HG03135 (cell line): ENCODE measurements at regions not wholly inside any gene's neighbourhood (a gene's known extent, or its start where the extent isn't known, plus 50 kb on each side); places are given as distances from the start of the nearest gene placed in this dataset.

Experiments
- ATAC-seq: cut with Tn5 transposase; IDR thresholded peaks from one replicate; pipeline ENCODE4 v1.9.1; 2021; ENCODE audit warnings: mild to moderate bottlenecking, moderate library complexity; ENCODE audit not compliant: unreplicated experiment

DNA sequence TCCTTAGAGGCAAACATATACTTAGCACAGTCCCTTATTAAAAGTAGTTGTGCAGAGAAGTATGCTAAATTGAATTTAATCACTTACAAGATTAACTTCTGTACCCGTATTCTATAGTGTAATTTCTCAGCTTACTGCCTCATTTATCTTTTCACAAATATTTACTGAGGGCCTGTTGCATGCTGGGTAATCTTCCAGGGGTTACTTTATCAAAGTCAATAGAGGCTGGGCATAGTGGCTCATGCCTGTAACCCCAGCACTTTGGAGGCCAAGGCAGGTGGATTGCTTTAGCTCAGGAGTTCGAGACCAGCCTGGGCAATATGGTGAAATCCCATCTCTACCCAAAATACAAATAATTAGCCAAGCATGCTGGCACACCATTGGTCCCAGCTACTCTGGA lies 111.7 kb upstream of the RAB27B start:
- no peak for ATAC-seq

DNA sequence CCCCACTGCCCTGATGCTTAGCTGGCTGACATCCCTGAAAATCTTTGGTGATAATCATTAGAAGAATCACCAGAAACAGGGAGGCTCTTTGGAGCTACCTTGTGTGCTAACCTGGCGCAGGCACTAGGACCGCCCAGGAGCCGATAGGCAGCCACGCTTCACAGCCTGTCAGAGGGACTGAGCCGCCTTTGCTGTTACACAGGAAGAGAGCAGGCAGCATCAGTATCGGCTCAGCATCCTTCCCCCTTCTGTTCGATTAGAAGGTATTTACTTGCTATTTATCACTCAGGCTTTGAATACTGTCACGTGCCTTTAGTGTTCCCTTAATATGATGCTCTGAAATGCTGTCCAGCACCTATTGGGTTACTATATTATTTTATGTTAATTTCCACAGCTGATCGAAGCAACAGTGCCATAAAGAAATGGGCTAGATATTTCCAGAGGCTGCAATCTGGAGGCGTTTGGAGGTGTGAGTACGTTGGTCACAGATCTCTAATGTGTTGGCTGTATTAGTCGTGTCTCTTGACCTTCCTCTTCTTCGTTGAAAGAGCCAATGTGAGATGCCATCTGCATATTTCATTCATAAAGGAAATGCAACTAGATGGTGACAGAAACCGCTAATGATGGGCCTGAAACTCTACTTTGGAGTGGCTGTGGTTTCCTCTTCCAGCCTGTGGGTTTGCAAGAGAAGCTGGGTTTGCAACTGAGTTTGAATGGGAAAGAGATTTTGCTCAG lies 110.4 kb upstream of the RAB27B start:
- ATAC-seq: peak; percentile 85

DNA sequence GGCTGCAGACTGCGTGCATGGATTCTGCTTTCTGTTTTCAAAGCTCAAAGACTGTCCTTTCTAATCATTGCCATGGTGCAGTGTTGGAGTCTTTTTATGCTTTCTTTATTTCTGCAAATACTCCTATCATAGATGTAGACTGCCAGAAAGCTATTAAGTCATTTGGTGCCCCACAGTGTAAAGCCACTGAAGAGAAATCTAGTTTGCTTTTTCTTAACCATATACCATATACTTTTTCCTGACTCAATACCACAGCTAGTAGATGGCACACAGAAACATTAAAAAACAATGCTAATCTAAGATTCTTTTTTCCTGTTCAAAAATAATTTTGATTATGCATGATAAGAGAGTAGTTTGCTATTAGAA lies 109.9 kb upstream of the RAB27B start:
- ATAC-seq: no peak

DNA sequence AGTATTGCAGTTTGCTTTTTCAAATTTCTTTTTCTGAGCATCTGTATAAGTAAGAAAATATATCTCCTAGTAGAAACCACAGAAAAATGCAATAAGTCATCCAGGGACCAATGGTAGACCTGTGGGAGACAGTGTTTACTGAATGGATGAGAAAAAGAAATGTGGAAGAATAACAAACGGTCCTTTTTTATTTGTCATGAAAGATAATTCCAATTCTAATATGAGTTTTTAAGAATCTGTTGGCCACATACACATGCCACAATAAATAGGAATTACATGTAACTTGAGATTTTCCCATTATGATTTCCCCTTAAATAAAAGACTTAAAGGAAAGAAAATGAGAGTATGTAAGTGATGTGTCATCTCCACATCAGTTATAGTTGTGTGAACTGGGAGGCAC lies 107.7 kb upstream of the RAB27B start:
- ATAC-seq: no peak

DNA sequence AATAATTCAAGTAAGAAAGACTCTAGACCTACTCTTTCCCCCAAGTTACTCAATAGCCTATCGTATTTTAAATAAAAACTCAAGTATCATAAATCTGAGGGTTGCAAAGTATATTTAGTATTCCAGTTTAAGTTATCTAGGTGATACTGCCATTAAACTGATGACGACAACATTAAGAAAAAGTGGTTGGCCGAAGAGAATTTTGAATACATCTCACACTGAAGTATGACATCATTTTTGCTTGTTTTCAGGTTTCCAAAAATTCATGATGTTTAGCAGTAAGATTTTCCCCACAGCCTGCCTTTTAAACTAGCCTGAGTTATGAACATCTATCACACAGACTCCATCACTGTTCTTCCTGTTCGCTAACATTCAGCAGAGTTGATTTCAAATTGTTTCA lies 102.1 kb upstream of the RAB27B start:
- ATAC-seq: no peak

DNA sequence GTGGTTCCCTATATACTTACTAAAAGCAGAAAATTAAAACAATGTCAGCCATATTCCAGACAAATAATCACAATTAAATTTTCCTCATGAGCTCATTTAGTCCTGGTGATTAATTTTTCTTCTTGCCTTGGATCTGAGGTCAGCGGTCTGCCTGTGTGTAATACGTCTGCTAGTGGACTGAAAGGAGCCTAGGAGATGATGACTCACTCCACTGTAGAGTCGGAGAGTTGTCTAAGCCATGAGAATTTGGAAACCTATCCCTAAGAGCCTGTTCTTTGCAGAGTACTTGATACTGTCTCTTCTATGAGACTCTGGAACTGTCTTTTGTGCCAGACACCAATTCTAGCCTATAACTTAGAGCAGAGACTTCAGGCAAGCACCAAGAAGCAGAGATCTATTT lies 94.2 kb upstream of the RAB27B start:
- ATAC-seq: no peak

DNA sequence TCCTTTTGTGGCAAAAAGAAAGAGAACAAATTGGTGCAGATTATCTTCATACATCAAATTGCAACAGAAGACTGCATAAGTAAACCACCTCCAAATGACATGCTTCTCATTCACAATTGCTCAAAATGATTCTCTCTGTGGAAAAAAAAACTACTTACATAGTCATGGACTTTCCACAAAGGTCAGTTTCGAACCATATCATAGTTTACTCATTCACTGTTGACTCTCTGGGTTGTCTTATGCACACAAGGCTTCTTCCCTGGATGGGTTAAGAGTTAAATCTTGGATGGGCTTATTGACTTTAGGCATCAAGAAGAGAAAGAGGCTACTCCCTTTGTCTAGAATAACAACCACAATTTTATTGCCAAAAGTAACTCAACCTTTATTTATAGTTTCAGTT lies 91.3 kb upstream of the RAB27B start:
- no peak for ATAC-seq

DNA sequence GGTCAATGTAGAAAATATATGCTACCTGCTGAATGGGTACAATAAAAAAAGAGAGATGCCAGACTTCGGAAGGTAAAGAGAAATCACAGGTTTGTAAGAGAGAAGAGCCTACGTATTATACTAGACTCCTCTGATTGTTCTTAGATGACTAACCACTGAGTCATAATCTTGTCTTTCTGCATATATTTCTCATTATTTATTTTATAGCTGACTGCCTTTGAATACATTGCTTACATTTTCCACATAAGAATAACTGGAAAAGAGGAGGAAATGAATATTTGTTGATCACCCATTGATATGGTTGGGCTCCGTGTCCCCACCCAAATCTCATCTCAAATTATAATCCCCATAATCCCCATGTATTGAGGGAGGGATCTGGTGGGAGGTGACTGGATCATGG lies 90.3 kb upstream of the RAB27B start:
- no peak for ATAC-seq

DNA sequence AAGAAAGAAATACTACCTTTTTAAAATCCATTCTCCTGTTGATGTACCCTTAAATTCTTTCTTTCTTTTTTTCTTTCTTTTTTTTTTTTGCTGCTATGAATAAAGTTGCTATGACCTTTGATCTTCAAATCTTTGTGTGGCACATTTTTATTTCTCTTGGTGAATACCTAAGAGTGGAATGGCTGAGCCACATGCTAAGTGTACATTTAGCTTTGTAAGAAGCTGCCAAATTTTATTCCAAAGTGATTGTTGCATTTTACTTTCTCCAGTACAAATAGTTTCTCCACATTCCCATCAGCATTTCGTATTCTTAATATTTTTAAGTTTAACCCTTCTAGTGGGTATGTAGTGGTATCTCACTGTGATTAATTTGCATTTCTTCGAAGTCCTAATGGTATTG lies 88.8 kb upstream of the RAB27B start:
- ATAC-seq: no peak

DNA sequence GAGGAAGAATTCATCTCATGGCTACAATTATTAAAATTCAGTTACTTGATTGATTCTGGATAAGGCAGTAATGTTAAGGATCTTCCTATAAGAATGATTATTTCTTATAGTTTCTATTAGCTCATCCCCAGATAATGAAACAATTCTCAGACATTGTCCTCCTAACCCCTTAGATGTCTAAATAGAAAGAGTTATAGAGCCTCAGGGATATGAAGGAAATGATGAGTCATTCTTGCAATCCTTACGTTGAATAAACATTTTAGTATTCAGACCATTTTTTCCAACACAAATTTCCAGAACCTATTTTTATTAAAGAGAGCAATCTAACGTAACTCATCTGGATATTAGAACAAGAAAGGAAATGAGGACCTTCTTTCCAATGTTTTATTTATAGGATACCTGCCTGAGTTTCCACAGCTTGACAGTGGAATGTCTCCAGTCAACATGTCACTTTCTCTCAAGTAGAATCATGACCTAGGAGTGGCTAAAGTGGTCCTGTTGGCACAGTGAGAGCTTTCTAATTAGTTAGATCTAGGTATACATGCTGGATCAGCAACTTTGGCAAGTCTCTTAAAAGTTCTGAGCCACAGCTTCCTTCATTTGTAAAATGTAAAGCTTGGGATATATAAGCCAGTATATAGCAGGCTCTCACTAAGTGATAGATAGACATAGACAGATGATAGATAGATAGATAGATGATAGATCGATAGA lies 88.0 kb upstream of the RAB27B start:
- no peak for ATAC-seq

DNA sequence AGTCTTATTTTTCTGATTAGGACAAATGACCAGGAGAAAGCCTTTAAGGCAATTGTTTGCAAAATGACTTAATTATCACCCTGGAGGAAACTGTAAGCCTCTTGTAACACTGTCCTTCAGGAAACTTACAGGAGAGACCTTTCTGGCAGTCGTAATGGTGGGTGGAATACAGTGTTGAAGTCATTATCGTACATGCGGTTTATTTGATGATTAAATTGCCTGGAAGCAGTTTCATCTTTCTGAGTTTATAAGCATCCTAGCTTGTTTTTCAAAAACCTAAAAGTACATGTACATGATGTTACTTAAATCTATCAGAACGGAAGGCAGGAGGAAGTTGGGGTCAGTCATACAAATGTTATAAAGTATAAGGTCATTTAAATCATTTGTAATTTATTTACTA lies 86.2 kb upstream of the RAB27B start:
- ATAC-seq: no peak

DNA sequence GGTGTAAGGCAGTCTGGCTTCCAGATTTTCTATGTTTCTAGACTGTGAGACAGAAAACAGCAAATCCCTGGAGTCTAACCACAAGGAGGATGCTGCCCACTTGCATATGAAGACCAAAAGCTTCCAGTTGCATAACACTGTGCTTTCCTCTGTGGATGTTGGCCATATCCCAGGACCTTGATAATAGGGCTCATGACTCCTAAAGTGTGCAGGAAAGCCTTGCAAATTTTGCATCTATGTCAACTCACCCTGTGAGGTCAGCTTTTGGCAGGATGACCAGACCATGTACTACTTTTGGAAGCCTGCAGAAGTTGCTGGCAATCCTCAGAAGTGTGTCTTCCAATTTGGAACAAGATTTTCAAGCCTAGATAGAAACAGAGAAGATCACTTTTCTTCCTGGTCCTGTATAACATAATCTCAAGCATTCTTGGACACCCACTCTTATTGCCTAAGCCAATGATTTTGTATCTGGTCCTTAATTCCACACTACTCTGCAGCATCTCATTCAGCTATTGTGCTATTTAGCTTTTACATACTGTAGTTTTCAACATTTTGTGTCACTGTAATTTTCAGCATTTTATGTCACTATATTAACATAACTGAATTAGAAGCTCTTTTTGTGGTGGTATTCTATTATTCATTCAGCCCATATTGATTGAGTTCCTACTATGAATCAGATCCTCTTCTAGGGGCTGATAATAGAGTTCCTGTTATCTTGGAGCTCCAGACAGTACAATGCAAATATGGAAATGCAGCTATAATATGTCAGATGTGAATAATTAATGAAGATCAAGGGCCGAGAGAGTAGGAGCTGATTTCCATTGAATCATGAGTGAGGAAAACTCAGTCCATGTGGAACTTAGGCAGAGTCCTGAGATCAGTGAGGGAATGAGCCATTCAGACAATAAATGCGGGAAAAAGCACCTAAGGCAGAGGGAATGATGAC lies 85.3 kb upstream of the RAB27B start:
- ATAC-seq: no peak

DNA sequence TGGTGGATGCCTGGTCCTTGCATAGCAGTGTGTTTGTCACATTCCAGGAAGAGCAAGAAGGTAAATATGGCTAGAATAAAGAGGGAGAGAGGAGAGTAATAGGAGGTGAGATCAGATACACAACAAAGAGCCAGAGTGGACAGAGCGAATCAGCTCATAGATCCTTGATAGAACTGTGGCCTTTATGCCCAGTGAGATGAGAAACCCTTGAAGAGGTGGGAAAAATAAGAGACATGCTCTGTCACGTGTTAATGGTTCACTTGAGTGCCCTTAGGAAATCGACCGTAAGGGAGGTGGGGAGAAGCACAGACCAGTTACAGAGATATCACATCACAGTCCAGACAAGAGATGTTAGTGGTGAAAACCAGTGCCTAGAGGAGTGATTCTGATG lies 84.7 kb upstream of the RAB27B start:
- no peak for ATAC-seq

DNA sequence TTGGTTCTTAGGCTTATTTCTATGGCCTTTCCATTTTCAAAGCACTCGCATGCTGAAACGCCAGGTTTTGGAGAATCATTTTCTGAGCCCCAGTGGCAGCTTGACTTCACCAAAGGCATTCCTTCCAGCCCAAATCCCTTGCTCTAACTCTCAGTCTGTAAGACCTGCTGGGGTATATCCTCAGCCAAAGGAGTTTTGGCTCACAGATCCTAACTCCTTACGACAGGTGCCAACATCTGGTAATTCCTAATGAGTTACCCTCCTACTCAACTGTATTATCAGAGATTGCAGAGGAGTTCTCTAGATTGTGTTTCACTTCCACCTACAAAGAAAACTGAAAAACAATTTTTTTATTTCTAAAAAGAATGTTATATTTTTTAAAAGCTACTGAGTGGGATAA lies 79.0 kb upstream of the RAB27B start:
- no peak for ATAC-seq

DNA sequence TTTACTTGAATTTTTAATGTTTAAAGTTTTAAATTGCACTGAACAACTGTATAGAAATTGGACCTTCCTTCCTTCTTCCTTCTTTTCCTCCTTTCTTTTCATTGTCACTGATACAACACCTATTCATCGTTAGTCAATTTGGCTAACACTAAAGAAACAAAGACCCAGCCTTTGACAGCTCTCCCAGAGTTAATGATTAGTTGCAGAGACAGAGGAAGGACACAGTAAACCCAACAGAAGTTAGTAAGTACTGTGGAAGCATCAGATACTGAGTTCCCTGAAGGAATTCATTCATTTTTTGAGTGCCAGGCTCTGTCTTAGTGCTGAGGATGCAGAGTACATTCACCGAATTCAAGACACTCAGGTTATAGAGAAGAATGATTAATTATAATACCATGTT lies 77.9 kb upstream of the RAB27B start:
- no peak for ATAC-seq

DNA sequence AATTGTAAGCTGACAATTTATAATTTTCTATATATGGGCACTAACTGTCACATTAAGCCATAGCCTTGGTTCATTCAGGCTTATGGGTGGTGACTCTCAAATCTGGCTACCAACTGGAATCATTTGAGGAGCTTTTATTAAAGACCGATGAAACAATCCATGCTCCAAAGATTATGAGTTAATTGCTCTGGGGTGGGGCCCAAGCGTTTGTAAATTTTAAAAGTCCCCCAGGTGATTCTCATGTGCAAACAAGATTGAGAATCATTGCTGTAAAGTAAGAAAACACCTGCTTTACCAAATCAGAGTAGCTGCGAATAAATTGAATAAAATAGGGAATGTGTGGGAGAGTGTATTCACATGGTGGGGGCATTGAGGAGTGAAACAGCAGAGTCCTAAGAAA lies 76.1 kb upstream of the RAB27B start:
- no peak for ATAC-seq

DNA sequence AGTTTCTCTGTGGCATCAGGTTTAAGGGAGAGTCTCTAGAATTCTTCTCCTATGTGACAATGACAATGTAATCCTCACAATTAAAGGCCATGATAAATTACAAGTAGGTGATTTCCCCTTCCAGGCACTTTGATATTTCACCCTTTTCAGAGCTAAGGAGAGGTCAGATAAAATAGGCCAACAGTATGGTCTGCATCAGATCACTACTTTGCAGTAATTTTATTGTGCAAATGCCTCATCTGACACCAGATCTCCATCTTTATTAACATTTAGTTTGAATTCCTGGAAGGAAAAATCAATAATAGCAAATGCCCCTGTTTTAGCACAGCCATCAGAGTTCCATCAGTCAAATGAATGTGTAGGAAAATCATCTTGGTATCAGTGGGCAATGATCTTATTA lies 72.8 kb upstream of the RAB27B start:
- ATAC-seq: no peak

DNA sequence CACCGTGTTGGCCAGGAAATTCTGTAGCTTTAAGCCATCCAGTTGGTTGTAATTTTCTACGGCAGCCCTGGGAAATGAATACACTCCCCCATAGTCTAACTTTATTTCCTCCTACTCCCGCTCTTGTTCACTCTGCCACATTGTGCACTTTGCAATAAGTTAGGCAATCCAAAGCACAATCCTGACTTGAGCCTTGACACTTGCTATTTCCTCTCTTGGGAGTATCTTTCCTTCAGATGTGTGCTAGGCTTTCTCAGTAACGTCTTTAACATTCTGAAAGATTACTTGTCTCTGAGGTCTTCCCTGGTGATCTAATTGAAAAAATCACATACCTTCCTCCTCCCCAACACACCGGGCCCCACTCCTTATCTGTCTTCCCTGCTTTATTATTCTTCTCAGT lies 65.9 kb upstream of the RAB27B start:
- no peak for ATAC-seq

DNA sequence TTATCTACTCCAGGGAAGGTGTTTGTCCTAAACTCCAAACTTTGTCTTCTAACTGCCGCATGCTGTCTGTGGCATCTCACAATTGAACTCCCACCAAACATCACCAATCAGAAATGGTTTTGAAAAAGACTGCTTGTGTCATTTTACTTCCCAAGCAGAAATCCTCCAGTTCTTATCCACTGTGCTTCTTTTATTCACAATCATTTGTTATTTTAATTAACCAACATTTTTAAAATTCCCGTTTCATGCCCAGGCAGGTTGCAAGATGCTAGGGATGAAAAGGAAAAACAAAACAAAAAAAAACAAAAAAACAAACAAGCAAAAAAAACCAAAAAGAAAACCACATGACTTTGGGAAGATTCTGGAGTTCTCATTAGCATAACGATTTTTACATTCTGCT lies 63.5 kb upstream of the RAB27B start:
- ATAC-seq: no peak

DNA sequence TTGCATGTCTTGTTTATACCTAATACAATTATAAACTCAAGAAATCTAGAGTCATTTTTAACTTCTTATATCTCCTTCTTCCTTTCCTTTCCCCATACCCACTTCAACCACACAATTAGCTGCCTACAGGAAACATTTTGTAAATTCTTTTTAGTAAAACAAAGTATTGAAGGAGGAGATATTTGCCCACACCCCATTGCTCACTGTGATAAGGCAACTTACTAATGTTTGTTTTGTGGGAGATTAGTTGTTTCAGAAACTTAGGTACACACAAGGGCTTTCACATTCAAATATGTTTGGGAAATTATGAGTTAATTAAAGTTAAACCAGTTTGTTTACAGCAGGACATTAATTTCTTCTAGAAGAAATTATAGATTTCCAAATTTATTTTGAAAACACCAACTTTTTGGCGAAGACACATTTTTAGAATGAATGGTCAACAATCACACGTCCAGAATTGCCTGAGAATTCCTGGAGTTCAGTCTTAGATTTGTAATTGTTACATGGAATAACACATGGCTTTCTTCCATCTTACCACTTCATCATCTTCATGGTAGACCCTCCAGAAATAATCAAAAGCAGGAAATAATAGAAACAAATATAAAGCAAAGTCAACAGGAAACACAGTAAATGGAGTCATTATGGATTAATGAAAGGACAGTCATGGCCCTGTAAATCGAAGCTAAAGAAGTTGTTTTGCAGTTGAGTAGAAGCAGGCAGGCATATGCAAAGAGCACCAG lies 62.5 kb upstream of the RAB27B start:
- ATAC-seq: no peak

DNA sequence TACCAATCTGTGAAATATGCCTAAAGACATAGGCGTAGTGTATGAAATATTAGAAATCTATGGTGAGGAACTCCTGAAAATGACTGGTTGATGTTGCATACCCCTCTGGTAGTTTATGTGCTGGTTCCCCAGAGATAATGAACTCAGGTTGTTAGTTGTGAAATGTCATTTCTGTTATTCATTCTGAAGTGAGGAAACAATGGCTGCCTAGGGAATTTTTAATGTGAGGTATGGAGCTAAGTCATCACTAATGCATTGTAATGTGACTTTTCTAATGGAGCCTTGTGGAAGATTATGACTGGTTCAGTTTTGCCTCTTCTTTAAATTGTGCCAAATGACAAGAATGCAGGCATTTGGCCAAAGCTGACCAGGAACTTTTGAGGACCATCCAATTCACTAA lies 61.6 kb upstream of the RAB27B start:
- no peak for ATAC-seq
